H9 (cell line): ENCODE measurements at regions not wholly inside any gene's neighbourhood (a gene's known extent, or its start where the extent isn't known, plus 50 kb on each side); places are given as distances from the start of the nearest gene placed in this dataset.

ENCODE experiments used
- DNase-seq: peaks from one replicate; pipeline ENCODE4 v3.0.0-alpha.2; 2017
- H2AFZ ChIP-seq: one replicate; pipeline ENCODE4 v1.6.1; 2013; ENCODE audit warnings: mild to moderate bottlenecking, low read length, control low read depth, moderate library complexity
- H2AK5ac ChIP-seq: 2 replicates; pipeline ENCODE4 v1.6.1; 2013; ENCODE audit warnings: low read length, control low read depth, mixed read lengths; ENCODE audit not compliant: insufficient read length
- H2BK120ac ChIP-seq: one replicate; pipeline ENCODE4 v1.6.1; 2013; ENCODE audit warnings: low read depth, mild to moderate bottlenecking, low read length, control low read depth, inconsistent platforms; ENCODE audit not compliant: poor library complexity, severe bottlenecking
- H2BK12ac ChIP-seq: 2 replicates; pipeline ENCODE4 v1.6.1; 2013; ENCODE audit warnings: low read length, control low read depth, mixed read lengths, low read depth; ENCODE audit not compliant: insufficient read length
- H2BK15ac ChIP-seq: 2 replicates; pipeline ENCODE4 v1.6.1; 2013; ENCODE audit warnings: low read depth, low read length, control low read depth
- H2BK20ac ChIP-seq: one replicate; pipeline ENCODE4 v1.6.1; 2013; ENCODE audit warnings: low read depth, mild to moderate bottlenecking, low read length, control low read depth, inconsistent platforms; ENCODE audit not compliant: poor library complexity, severe bottlenecking
- H2BK5ac ChIP-seq: 2 replicates; pipeline ENCODE4 v1.6.1; 2013; ENCODE audit warnings: low read length, control low read depth, mixed read lengths; ENCODE audit not compliant: insufficient read length
- H3K14ac ChIP-seq: 2 replicates; pipeline ENCODE4 v1.6.1; 2013; ENCODE audit warnings: low read length, control low read depth; ENCODE audit not compliant: insufficient read depth
- H3K18ac ChIP-seq: 2 replicates; pipeline ENCODE4 v1.6.1; 2013; ENCODE audit warnings: low read depth, mild to moderate bottlenecking, mixed read lengths, low read length, control low read depth; ENCODE audit not compliant: insufficient read length
- H3K23ac ChIP-seq: 2 replicates; pipeline ENCODE4 v1.6.1; 2013; ENCODE audit warnings: low read length, control low read depth, mixed read lengths, low read depth; ENCODE audit not compliant: insufficient read length
- H3K23me2 ChIP-seq: 2 replicates; pipeline ENCODE4 v1.6.1; 2013; ENCODE audit warnings: low read depth, mild to moderate bottlenecking, mixed read lengths, low read length, control low read depth; ENCODE audit not compliant: insufficient read length, poor library complexity, severe bottlenecking
- H3K27ac ChIP-seq: 2 replicates; pipeline ENCODE4 v1.5.1; 2013; ENCODE audit warnings: low read length, control low read depth, mixed read lengths, low read depth; ENCODE audit not compliant: insufficient read length
- H3K27me3 ChIP-seq: 2 replicates; pipeline ENCODE4 v1.6.1; 2013; ENCODE audit warnings: low read length, control low read depth, inconsistent platforms; ENCODE audit not compliant: insufficient read depth
- H3K4ac ChIP-seq: 2 replicates; pipeline ENCODE4 v1.6.1; 2013; ENCODE audit warnings: low read depth, mild to moderate bottlenecking, control low read depth, inconsistent platforms, low read length, moderate library complexity
- H3K4me1 ChIP-seq: 2 replicates; pipeline ENCODE4 v1.6.1; 2013; ENCODE audit warnings: low read length, control low read depth, inconsistent platforms; ENCODE audit not compliant: insufficient read depth
- H3K4me2 ChIP-seq: 2 replicates; pipeline ENCODE4 v1.6.1; 2013; ENCODE audit warnings: low read length, control low read depth, mixed read lengths; ENCODE audit not compliant: insufficient read length, insufficient read depth
- H3K56ac ChIP-seq: 2 replicates; pipeline ENCODE4 v1.6.1; 2013; ENCODE audit warnings: low read depth, mild to moderate bottlenecking, mixed read lengths, low read length, control low read depth; ENCODE audit not compliant: insufficient read length
- H3K79me1 ChIP-seq: 2 replicates; pipeline ENCODE4 v1.6.1; 2013; ENCODE audit warnings: low read depth, mild to moderate bottlenecking, moderate library complexity, low read length, control low read depth, inconsistent platforms; ENCODE audit not compliant: insufficient read depth, poor library complexity, severe bottlenecking
- H3K79me2 ChIP-seq: 2 replicates; pipeline ENCODE4 v1.6.1; 2013; ENCODE audit warnings: low read length, control low read depth, inconsistent platforms; ENCODE audit not compliant: insufficient read depth
- H3K9ac ChIP-seq: 2 replicates; pipeline ENCODE4 v1.6.1; 2013; ENCODE audit warnings: low read length, control low read depth, mixed read lengths; ENCODE audit not compliant: insufficient read length; ENCODE audit errors: extremely low read depth
- H3K9me3 ChIP-seq: one replicate; pipeline ENCODE4 v1.6.1; 2013; ENCODE audit warnings: low read depth, low read length, inconsistent platforms; ENCODE audit not compliant: control insufficient read depth
- H3T11ph ChIP-seq: one replicate; pipeline ENCODE4 v1.6.1; 2013; ENCODE audit warnings: mild to moderate bottlenecking, low read length, control low read depth, inconsistent platforms
- H4K20me1 ChIP-seq: one replicate; pipeline ENCODE4 v1.6.1; 2013; ENCODE audit not compliant: control insufficient read depth, insufficient read length, insufficient read depth
- H4K5ac ChIP-seq: 2 replicates; pipeline ENCODE4 v1.6.1; 2013; ENCODE audit warnings: low read depth, mild to moderate bottlenecking, mixed read lengths, low read length, control low read depth; ENCODE audit not compliant: insufficient read length
- H4K8ac ChIP-seq: replicated peaks from 2 replicates; pipeline ENCODE4 v1.6.1; 2013; ENCODE audit warnings: low read length, control low read depth, mixed read lengths, low read depth; ENCODE audit not compliant: insufficient read length
- H4K91ac ChIP-seq: 2 replicates; pipeline ENCODE4 v1.6.1; 2013; ENCODE audit warnings: low read depth, mild to moderate bottlenecking, moderate library complexity, mixed read lengths, low read length, control low read depth; ENCODE audit not compliant: insufficient read length
- H3K27ac Mint-ChIP-seq, 3 experiments: 2 replicates in 2 of 3; 3 replicates in 1 of 3; pipeline ENCODE4 v1.8.0; 2020 to 2021; ENCODE audit warnings: mixed read lengths in 3 of 3, mild to moderate bottlenecking in 1 of 3, moderate library complexity in 1 of 3
- H3K27me3 Mint-ChIP-seq: 2 replicates; pipeline ENCODE4 v1.8.0; 2021; ENCODE audit warnings: low read depth, mild to moderate bottlenecking, moderate library complexity, mixed read lengths
- H3K36me3 Mint-ChIP-seq, 3 experiments: 2 replicates in 2 of 3; 3 replicates in 1 of 3; pipeline ENCODE4 v1.8.0; 2020 to 2021; ENCODE audit warnings: low read depth in 3 of 3, mixed read lengths in 3 of 3; ENCODE audit not compliant: insufficient read depth in 1 of 3
- H3K4me1 Mint-ChIP-seq, 2 experiments: 2 replicates each; pipeline ENCODE4 v1.8.0; 2020; ENCODE audit warnings: mixed read lengths in 2 of 2
- H3K4me3 Mint-ChIP-seq, 2 experiments: 2 replicates in 1 of 2; 3 replicates in 1 of 2; pipeline ENCODE4 v1.8.0; 2020 to 2021; ENCODE audit warnings: mild to moderate bottlenecking in 2 of 2, mixed read lengths in 2 of 2, moderate library complexity in 1 of 2
- H3K9me3 Mint-ChIP-seq, 2 experiments: 2 replicates in 1 of 2; 3 replicates in 1 of 2; pipeline ENCODE4 v1.8.0; 2020; ENCODE audit warnings: mild to moderate bottlenecking in 2 of 2, mixed read lengths in 2 of 2, moderate library complexity in 1 of 2
- WGBS: extraction: QIAGEN DNeasy Blood & Tissue Kit; methylation state at CpG from one replicate; pipeline ENCODE4 v1.1.7; 2013; ENCODE audit warnings: missing lambda C conversion rate, low lambda C conversion rate, mixed read lengths; ENCODE audit not compliant: insufficient read length; ENCODE audit errors: extremely low coverage; 5-methylcytosine and 5-hydroxymethylcytosine counted together
- TF ChIP-seq, protein P1 (sequence below): fragments of 200-600 bp; sonication (generic); conservative IDR thresholded peaks from 3 replicates; pipeline ENCODE4 v1.8.0; 2021; ENCODE audit warnings: antibody characterized with exemption, mild to moderate bottlenecking

DNA sequence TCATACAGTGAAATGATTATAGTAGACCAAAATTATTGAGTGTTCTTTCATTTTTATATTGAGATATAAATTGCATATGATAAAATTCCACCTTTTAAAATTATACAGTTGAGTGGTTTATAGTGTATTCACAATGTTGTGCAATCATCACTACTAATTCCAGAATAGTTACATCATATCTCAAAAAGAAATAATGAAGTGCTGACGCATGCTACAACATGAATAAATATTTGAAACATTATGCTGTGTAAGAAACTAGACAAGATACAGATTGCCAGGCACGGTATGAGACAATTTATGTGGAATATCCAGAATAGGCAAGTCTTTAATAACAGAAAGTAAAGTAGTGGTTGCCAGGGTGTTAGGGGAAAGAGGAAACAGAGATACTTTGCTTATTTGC lies 871.7 kb downstream of the FAM133A start:
- H4K8ac ChIP-seq: no peak overlapping the region
- H3K27me3 Mint-ChIP-seq: no peaks in the 10 kb centered on the region

More for the DNA sequence above, 871.7 kb downstream of the FAM133A start:
- no peak overlapping the region for H3K56ac ChIP-seq
- no peak overlapping the region for H2AK5ac ChIP-seq
- H2BK5ac ChIP-seq: no peak overlapping the region
- no CpG with 5 or more reads among the region's 2 CpGs for WGBS
- no peak overlapping the region for H3K27ac ChIP-seq
- no peak overlapping the region for H3K18ac ChIP-seq
- DNase-seq: no peak
- peaks cover 5 to 7% of the 10 kb centered on the region in 2 experiments; a peak in 4 of 5 replicates for H3K9me3 Mint-ChIP-seq
- H3K14ac ChIP-seq: no peak overlapping the region
- H3K9me3 ChIP-seq: peaks cover under 1% of the 10 kb centered on the region
- H3K79me2 ChIP-seq: no peaks in the 10 kb centered on the region
- no peak overlapping the region for H2BK12ac ChIP-seq
- no peak overlapping the region for H2BK120ac ChIP-seq
- no peaks in the 10 kb centered on the region for H3K4me1 ChIP-seq
- H3K4me3 Mint-ChIP-seq: no peak overlapping the region
- H4K91ac ChIP-seq: no peak overlapping the region
- TF ChIP-seq, protein P1, sequence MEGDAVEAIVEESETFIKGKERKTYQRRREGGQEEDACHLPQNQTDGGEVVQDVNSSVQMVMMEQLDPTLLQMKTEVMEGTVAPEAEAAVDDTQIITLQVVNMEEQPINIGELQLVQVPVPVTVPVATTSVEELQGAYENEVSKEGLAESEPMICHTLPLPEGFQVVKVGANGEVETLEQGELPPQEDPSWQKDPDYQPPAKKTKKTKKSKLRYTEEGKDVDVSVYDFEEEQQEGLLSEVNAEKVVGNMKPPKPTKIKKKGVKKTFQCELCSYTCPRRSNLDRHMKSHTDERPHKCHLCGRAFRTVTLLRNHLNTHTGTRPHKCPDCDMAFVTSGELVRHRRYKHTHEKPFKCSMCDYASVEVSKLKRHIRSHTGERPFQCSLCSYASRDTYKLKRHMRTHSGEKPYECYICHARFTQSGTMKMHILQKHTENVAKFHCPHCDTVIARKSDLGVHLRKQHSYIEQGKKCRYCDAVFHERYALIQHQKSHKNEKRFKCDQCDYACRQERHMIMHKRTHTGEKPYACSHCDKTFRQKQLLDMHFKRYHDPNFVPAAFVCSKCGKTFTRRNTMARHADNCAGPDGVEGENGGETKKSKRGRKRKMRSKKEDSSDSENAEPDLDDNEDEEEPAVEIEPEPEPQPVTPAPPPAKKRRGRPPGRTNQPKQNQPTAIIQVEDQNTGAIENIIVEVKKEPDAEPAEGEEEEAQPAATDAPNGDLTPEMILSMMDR: no peak
- no peak overlapping the region for H3K4me2 ChIP-seq
- H3K27me3 ChIP-seq: no peaks in the 10 kb centered on the region
- no peak overlapping the region for H2AFZ ChIP-seq
- H2BK20ac ChIP-seq: no peak overlapping the region
- H2BK15ac ChIP-seq: no peak overlapping the region
- no peak overlapping the region for H4K5ac ChIP-seq
- no peak overlapping the region for H3K23ac ChIP-seq
- H3K79me1 ChIP-seq: no peaks in the 10 kb centered on the region
- peaks cover 1 to 7% (median 4%) of the 10 kb centered on the region in 3 experiments for H3K36me3 Mint-ChIP-seq
- H4K20me1 ChIP-seq: no peaks in the 10 kb centered on the region
- no peaks in the 10 kb centered on the region for H3K23me2 ChIP-seq
- no peak overlapping the region for H3K27ac Mint-ChIP-seq
- H3K4me1 Mint-ChIP-seq: peaks cover 0 to 7% of the 10 kb centered on the region in 2 experiments; a peak in 2 of 4 replicates
- H3K4ac ChIP-seq: no peak overlapping the region
- no peak overlapping the region for H3K9ac ChIP-seq
- no peak overlapping the region for H3T11ph ChIP-seq
